ENCODE measurements at regions not wholly inside any gene's neighbourhood (a gene's known extent, or its start where the extent isn't known, plus 50 kb on each side); places are given as distances from the start of the nearest gene placed in this dataset.
"Not testable (repeated sequence)": the region's sequence is repeated elsewhere in the genome, so short reads cannot be mapped to it uniquely, and the experiment has no call there.

GRCh38 chr1:234893725-234894630 is 234.7 kb downstream of the TOMM20 start:
- H3K36me3 ChIP-seq: no peaks in the 10 kb centered on the region
- no peak overlapping the region for H3K4me3 ChIP-seq
- peaks cover 23% of the 10 kb centered on the region for H3K4me1 ChIP-seq
- H3K27me3 ChIP-seq (ENCODE audit: low read depth): no peaks in the 10 kb centered on the region
- ATAC-seq (peak in 1 of 2 donors; percentile 35), DNase-seq (no peak)
- intact Hi-C loops (cut with DNase I): no loop called here
- peak overlapping the region; percentile 12 for H3K27ac ChIP-seq
- TF ChIP-seq CTCF (IDR thresholded peaks at IDR 0.05): no peak
- H3K9me3 ChIP-seq: no peaks in the 10 kb centered on the region

- Histone ChIP-seq H3K36me3 (no peaks in the 10 kb centered on the region), H3K4me3 (no peak overlapping the region), H3K27me3 (ENCODE audit: low read depth) (no peaks in the 10 kb centered on the region), H3K4me1 (peaks cover 16% of the 10 kb centered on the region), H3K9me3 (no peaks in the 10 kb centered on the region), H3K27ac (no peak overlapping the region)
- TF ChIP-seq CTCF (IDR thresholded peaks at IDR 0.05): no peak
- no peak for ATAC-seq
- no peak for DNase-seq
- intact Hi-C loops (cut with DNase I): no loop called here
These were observed 235.3 kb downstream of the TOMM20 start for GRCh38 chr1:234893359-234893724.

GRCh38 chr1:234892642-234893041 is 236.0 kb downstream of the TOMM20 start:
- Histone ChIP-seq H3K36me3 (no peaks in the 10 kb centered on the region), H3K9me3 (no peaks in the 10 kb centered on the region), H3K27me3 (ENCODE audit: low read depth) (no peaks in the 10 kb centered on the region), H3K27ac (no peak overlapping the region), H3K4me1 (peaks cover 11% of the 10 kb centered on the region), H3K4me3 (no peak overlapping the region)
- TF ChIP-seq CTCF (IDR thresholded peaks at IDR 0.05): no peak
- DNase-seq (no peak), ATAC-seq (no peak)
- intact Hi-C loops (cut with DNase I): no loop called here

GRCh38 chr1:234891427-234891826 is 237.2 kb downstream of the TOMM20 start:
- Histone ChIP-seq H3K27ac (no peak overlapping the region), H3K4me1 (peaks cover 16% of the 10 kb centered on the region), H3K36me3 (no peaks in the 10 kb centered on the region), H3K27me3 (ENCODE audit: low read depth) (no peaks in the 10 kb centered on the region), H3K9me3 (no peaks in the 10 kb centered on the region), H3K4me3 (no peak overlapping the region)
- intact Hi-C loops (cut with DNase I): no loop called here
- TF ChIP-seq CTCF (IDR thresholded peaks at IDR 0.05): no peak
- ATAC-seq (no peak), DNase-seq (no peak)

GRCh38 chr1:234889643-234890042 is 239.0 kb downstream of the TOMM20 start:
- TF ChIP-seq CTCF (IDR thresholded peaks at IDR 0.05): no peak
- H3K9me3 ChIP-seq: no peaks in the 10 kb centered on the region
- no peaks in the 10 kb centered on the region for H3K36me3 ChIP-seq
- H3K27me3 ChIP-seq (ENCODE audit: low read depth): no peaks in the 10 kb centered on the region
- no peak overlapping the region for H3K27ac ChIP-seq
- no peak for DNase-seq
- peaks cover 28% of the 10 kb centered on the region for H3K4me1 ChIP-seq
- intact Hi-C loops (cut with DNase I): no loop called here
- ATAC-seq: no peak
- no peak overlapping the region for H3K4me3 ChIP-seq

GRCh38 chr1:234888247-234888646 is 240.4 kb downstream of the TOMM20 start:
- ATAC-seq; H3K27me3 ChIP-seq (ENCODE audit: low read depth); intact Hi-C loops (cut with DNase I); H3K4me3 ChIP-seq; H3K36me3 ChIP-seq; H3K27ac ChIP-seq; H3K9me3 ChIP-seq; DNase-seq: not testable (repeated sequence)
- peaks cover 19% of the 10 kb centered on the region for H3K4me1 ChIP-seq
